Osteocyte (in vitro differentiated cells): ENCODE measurements at regions not wholly inside any gene's neighbourhood (a gene's known extent, or its start where the extent isn't known, plus 50 kb on each side); places are given as distances from the start of the nearest gene placed in this dataset.

Experiments
- DNase-seq: peaks from one replicate; pipeline ENCODE4 v3.0.0; 2021; ENCODE audit warnings: mixed read lengths; ENCODE audit not compliant: unreplicated experiment; ENCODE audit errors: extremely low spot score
- H3K27ac Mint-ChIP-seq: one replicate; pipeline ENCODE4 v1.8.0; 2021; ENCODE audit warnings: mild to moderate bottlenecking, mixed read lengths; ENCODE audit not compliant: unreplicated experiment
- H3K27me3 Mint-ChIP-seq: one replicate; pipeline ENCODE4 v1.8.0; 2021; ENCODE audit warnings: mixed read lengths; ENCODE audit not compliant: unreplicated experiment
- H3K36me3 Mint-ChIP-seq: one replicate; pipeline ENCODE4 v1.8.0; 2021; ENCODE audit warnings: mixed read lengths; ENCODE audit not compliant: unreplicated experiment
- H3K4me1 Mint-ChIP-seq: one replicate; pipeline ENCODE4 v1.8.0; 2021; ENCODE audit warnings: mixed read lengths; ENCODE audit not compliant: unreplicated experiment
- H3K4me3 Mint-ChIP-seq: one replicate; pipeline ENCODE4 v1.8.0; 2021; ENCODE audit warnings: mild to moderate bottlenecking, moderate library complexity, mixed read lengths; ENCODE audit not compliant: unreplicated experiment
- H3K9me3 Mint-ChIP-seq: one replicate; pipeline ENCODE4 v1.8.0; 2021; ENCODE audit warnings: mixed read lengths; ENCODE audit not compliant: unreplicated experiment
- CTCF ChIP-seq: fragments of 200-600 bp; sonication (generic); IDR thresholded peaks from 2 replicates; pipeline ENCODE4 v1.5.0; 2021; ENCODE audit warnings: antibody characterized with exemption, mild to moderate bottlenecking, moderate library complexity

DNA sequence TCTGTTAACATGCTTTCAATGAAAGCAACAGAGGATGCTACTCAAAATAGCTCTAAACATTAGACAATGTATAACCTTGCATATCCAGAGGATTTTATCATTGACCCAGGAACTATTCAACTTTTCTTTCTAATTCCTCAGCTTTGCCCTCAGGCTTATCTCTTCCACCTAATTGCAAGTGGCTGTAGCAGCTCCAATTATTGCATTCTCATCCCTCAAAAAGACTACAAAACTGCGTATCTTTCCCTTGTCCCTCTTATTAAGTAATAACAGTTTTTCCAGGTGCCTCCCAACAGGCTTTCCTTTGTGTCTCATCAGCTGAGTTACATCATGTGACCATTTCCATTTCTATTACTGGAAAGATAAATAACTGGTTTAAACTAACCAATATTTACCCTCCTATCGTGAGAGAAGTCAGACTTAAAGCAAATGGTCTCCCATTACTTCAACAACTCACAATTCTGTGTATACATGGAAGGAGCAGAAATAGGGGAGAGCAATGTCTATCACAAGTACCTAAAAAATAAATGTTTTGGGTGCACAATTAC is 78.0 kb upstream of the MBNL1 start:
- peaks cover 3% of the 10 kb centered on the region for H3K4me1 Mint-ChIP-seq
- H3K4me3 Mint-ChIP-seq: no peak overlapping the region
- no peaks in the 10 kb centered on the region for H3K36me3 Mint-ChIP-seq
- no peak for TF ChIP-seq CTCF
- DNase-seq: no peak
- no peaks in the 10 kb centered on the region for H3K27me3 Mint-ChIP-seq
- H3K9me3 Mint-ChIP-seq: peaks cover 6% of the 10 kb centered on the region
- H3K27ac Mint-ChIP-seq: no peak overlapping the region

GRCh38 chr3:152192050-152192449 is 76.7 kb upstream of the MBNL1 start:
- H3K36me3 Mint-ChIP-seq: no peaks in the 10 kb centered on the region
- no peaks in the 10 kb centered on the region for H3K27me3 Mint-ChIP-seq
- H3K27ac Mint-ChIP-seq: no peak overlapping the region
- H3K9me3 Mint-ChIP-seq: peaks cover 6% of the 10 kb centered on the region
- no peaks in the 10 kb centered on the region for H3K4me1 Mint-ChIP-seq
- no peak overlapping the region for H3K4me3 Mint-ChIP-seq
- no peak for DNase-seq
- no peak for TF ChIP-seq CTCF

DNA sequence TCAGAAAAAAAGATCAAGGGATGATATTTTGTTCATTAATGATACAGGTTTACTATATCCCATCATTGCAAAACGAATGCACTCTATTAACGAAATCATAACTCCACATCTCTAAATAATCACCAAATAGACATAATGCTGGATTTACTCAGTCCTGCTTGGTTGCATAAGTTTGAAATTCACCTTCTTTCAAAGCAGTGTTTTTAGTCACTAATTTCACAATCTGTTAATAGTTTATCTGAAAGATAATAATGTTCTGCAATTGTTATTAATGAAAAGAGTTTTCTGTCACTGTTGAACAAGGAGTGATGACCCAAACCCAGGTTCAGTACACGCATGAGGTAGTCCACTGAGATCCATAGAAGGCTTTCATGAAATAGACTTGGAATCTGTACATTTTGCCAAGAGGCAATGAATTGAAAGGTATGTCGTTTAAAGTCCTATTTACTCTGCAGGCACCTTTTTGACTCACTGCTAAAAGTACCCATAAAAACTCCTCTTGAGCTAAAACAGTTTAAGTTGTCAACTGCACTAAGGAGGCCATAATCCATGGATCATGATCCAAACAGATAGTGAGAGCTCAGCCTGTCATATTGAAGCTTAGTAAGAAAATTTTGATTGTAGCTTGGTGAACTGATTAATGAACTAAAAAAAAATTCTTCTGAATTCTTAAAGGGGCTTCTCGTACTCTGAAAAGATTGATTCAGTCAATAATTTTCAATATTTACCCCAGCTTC is 75.6 kb upstream of the MBNL1 start:
- TF ChIP-seq CTCF: no peak
- no peaks in the 10 kb centered on the region for H3K4me1 Mint-ChIP-seq
- H3K4me3 Mint-ChIP-seq: no peak overlapping the region
- no peaks in the 10 kb centered on the region for H3K36me3 Mint-ChIP-seq
- no peak for DNase-seq
- H3K9me3 Mint-ChIP-seq: peaks cover 6% of the 10 kb centered on the region
- H3K27me3 Mint-ChIP-seq: no peaks in the 10 kb centered on the region
- H3K27ac Mint-ChIP-seq: no peak overlapping the region

DNA sequence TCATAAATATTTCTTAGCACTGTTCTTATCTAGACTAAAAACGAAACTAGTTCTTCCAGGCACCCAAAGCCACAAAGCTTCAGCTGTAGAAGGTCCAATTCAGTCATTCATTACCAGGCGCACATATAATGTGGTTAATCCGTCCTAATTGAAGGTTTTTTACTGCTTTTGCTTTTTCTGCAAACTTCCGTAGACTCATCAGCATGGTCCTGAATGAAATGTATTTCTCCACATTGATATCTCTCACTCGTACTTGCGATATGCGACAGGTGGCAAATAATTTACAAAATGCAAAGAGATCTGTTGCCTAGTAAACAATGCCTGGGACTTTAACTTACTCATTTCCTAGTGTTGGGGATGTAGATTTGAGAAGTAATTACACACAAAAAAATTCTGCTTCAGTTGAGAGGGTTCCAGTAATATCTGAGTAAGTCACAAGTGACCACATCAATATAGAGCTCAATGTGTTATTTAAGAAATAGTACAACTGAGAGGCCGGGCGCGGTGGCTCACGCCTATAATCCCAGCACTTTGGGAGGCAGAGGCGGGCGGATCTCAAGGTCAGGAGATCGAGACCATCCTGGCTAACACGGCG is 75.0 kb upstream of the MBNL1 start:
- no peak overlapping the region for H3K27ac Mint-ChIP-seq
- no peak for DNase-seq
- H3K27me3 Mint-ChIP-seq: no peaks in the 10 kb centered on the region
- TF ChIP-seq CTCF: no peak
- H3K36me3 Mint-ChIP-seq: no peaks in the 10 kb centered on the region
- no peak overlapping the region for H3K4me3 Mint-ChIP-seq
- no peaks in the 10 kb centered on the region for H3K4me1 Mint-ChIP-seq
- peaks cover 6% of the 10 kb centered on the region for H3K9me3 Mint-ChIP-seq

DNA sequence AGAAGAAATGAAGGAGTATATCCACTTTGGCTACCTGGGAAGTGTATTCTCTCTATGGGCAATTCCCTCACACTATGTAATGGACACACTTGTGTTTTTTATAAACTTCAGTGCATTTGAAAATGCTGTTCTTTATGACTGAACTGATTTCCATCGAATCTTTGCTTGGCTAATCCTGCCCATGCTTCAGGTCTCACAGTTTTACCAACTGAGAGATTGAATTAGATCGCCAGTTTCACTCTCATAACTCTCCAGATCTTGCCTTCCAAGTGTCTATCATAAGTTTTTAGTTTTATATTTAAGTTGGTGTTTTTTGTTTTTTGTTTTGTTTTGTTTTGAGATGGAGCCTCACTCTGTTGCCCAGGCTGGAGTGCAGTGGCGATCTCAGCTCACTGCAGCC is 73.5 kb upstream of the MBNL1 start:
- no peak for TF ChIP-seq CTCF
- Mint-ChIP-seq H3K4me3 (no peak overlapping the region), H3K36me3 (no peaks in the 10 kb centered on the region), H3K4me1 (no peaks in the 10 kb centered on the region), H3K27ac (no peak overlapping the region), H3K9me3 (no peaks in the 10 kb centered on the region), H3K27me3 (no peaks in the 10 kb centered on the region)
- no peak for DNase-seq
